ENCODE measurements at regions not wholly inside any gene's neighbourhood (a gene's known extent, or its start where the extent isn't known, plus 50 kb on each side); places are given as distances from the start of the nearest gene placed in this dataset.

GRCh38 chr18:4821801-4822200 is 366.7 kb upstream of the DLGAP1 start:
- FAIRE-seq: no peak
- Histone ChIP-seq H3K4me1 (no peaks in the 10 kb centered on the region), H3K4me3 (no peak overlapping the region), H3K36me3 (no peaks in the 10 kb centered on the region), H3K27me3 (no peaks in the 10 kb centered on the region), H3K27ac (no peak overlapping the region), H3K9me3 (no peaks in the 10 kb centered on the region)
- TF ChIP-seq CTCF (IDR thresholded peaks at IDR 0.05): no peak
- no peak for ATAC-seq
- intact Hi-C loops (cut with DNase I): loop anchor here in 1 of 3 donors (10.0 kb wide), 1 partner anchor 57 kb away; no protein-coding TSS in a partner anchor
- no peak for DNase-seq
- 57 to 71% methylated on average over 2 of the region's 2 CpGs for WGBS, 2 donors

GRCh38 chr18:4817665-4818064 is 362.6 kb upstream of the DLGAP1 start:
- 38 to 57% methylated on average over 1 of the region's 1 CpG for WGBS, 2 donors
- TF ChIP-seq CTCF (IDR thresholded peaks at IDR 0.05): no peak
- H3K27me3 ChIP-seq: no peaks in the 10 kb centered on the region
- DNase-seq (no peak), FAIRE-seq (no peak), ATAC-seq (no peak)
- H3K36me3 ChIP-seq: no peaks in the 10 kb centered on the region
- intact Hi-C loops (cut with DNase I): loop anchor here in 1 of 3 donors (10.0 kb wide), 1 partner anchor 77 kb away; no protein-coding TSS in a partner anchor
- no peaks in the 10 kb centered on the region for H3K4me1 ChIP-seq
- no peak overlapping the region for H3K4me3 ChIP-seq
- no peak overlapping the region for H3K27ac ChIP-seq
- H3K9me3 ChIP-seq: no peaks in the 10 kb centered on the region

- FAIRE-seq (no peak), DNase-seq (no peak), ATAC-seq (no peak)
- intact Hi-C loops (cut with DNase I): loop anchor here in 1 of 3 donors (10.0 kb wide), 1 partner anchor 81 kb away; no protein-coding TSS in a partner anchor
- TF ChIP-seq CTCF (IDR thresholded peaks at IDR 0.05): no peak
- Histone ChIP-seq H3K9me3 (no peaks in the 10 kb centered on the region), H3K4me3 (no peak overlapping the region), H3K36me3 (no peaks in the 10 kb centered on the region), H3K27ac (no peak overlapping the region), H3K27me3 (no peaks in the 10 kb centered on the region), H3K4me1 (no peaks in the 10 kb centered on the region)
- 60 to 64% methylated on average over 2 of the region's 2 CpGs for WGBS, 2 donors
Measured at GRCh38 chr18:4813708-4814107, 358.6 kb upstream of the DLGAP1 start.

GRCh38 chr18:4808891-4809290 is 353.8 kb upstream of the DLGAP1 start:
- H3K9me3 ChIP-seq: no peaks in the 10 kb centered on the region
- no peaks in the 10 kb centered on the region for H3K4me1 ChIP-seq
- 43 to 67% methylated on average over 3 of the region's 3 CpGs for WGBS, 2 donors
- H3K27me3 ChIP-seq: no peaks in the 10 kb centered on the region
- no peak for TF ChIP-seq CTCF (IDR thresholded peaks at IDR 0.05)
- no peaks in the 10 kb centered on the region for H3K36me3 ChIP-seq
- no peak overlapping the region for H3K27ac ChIP-seq
- FAIRE-seq: no peak
- no peak for DNase-seq
- no peak for ATAC-seq
- intact Hi-C loops (cut with DNase I): no loop called here
- no peak overlapping the region for H3K4me3 ChIP-seq

- Histone ChIP-seq H3K27ac (no peak overlapping the region), H3K36me3 (no peaks in the 10 kb centered on the region), H3K4me3 (no peak overlapping the region), H3K9me3 (no peaks in the 10 kb centered on the region), H3K27me3 (no peaks in the 10 kb centered on the region), H3K4me1 (no peaks in the 10 kb centered on the region)
- 70 to 77% methylated on average over 18 of the region's 18 CpGs for WGBS, 2 donors
- no peak for FAIRE-seq
- intact Hi-C loops (cut with DNase I): no loop called here
- DNase-seq: no peak
- no peak for TF ChIP-seq CTCF (IDR thresholded peaks at IDR 0.05)
- no peak for ATAC-seq
Measured at GRCh38 chr18:4807604-4808293, 352.6 kb upstream of the DLGAP1 start.
